HG02981 (cell line): ENCODE measurements at regions not wholly inside any gene's neighbourhood (a gene's known extent, or its start where the extent isn't known, plus 50 kb on each side); places are given as distances from the start of the nearest gene placed in this dataset.
"Not testable (repeated sequence)": the region's sequence is repeated elsewhere in the genome, so short reads cannot be mapped to it uniquely, and the experiment has no call there.

Experiments used
- ATAC-seq: cut with Tn5 transposase; IDR thresholded peaks from one replicate; pipeline ENCODE4 v1.9.1; 2021; ENCODE audit warnings: mild to moderate bottlenecking, moderate library complexity; ENCODE audit not compliant: unreplicated experiment

- no peak for ATAC-seq
Observed at GRCh38 chr2:136331226-136331625, 213.3 kb upstream of the CXCR4 start.

- ATAC-seq = no peak
Observed at GRCh38 chr2:136328207-136328795, 210.4 kb upstream of the CXCR4 start.

- ATAC-seq = peak; percentile 83
Observed at GRCh38 chr2:136327162-136327852, 209.4 kb upstream of the CXCR4 start.

GRCh38 chr2:136325844-136326331 is 207.9 kb upstream of the CXCR4 start:
- ATAC-seq = peak; percentile 44

GRCh38 chr2:136324966-136325365 is 207.0 kb upstream of the CXCR4 start:
- ATAC-seq = no peak

- no peak for ATAC-seq
Observed at GRCh38 chr2:136323935-136324334, 206.0 kb upstream of the CXCR4 start.

- no peak for ATAC-seq
Observed at GRCh38 chr2:136323195-136323594, 205.2 kb upstream of the CXCR4 start.

- ATAC-seq = no peak
Observed at GRCh38 chr2:136322428-136322827, 204.5 kb upstream of the CXCR4 start.

GRCh38 chr2:136319651-136320050 is 201.7 kb upstream of the CXCR4 start:
- no peak for ATAC-seq

GRCh38 chr2:136319237-136319636 is 201.3 kb upstream of the CXCR4 start:
- no peak for ATAC-seq

- no peak for ATAC-seq
Observed at GRCh38 chr2:136314240-136314639, 196.3 kb upstream of the CXCR4 start.

- ATAC-seq = not testable (repeated sequence)
Observed at GRCh38 chr2:136312568-136312967, 194.6 kb upstream of the CXCR4 start.

- ATAC-seq = no peak
Observed at GRCh38 chr2:136310797-136311603, 193.1 kb upstream of the CXCR4 start.

- no peak for ATAC-seq
Observed at GRCh38 chr2:136310005-136310495, 192.1 kb upstream of the CXCR4 start.

- ATAC-seq = no peak
Observed at GRCh38 chr2:136308611-136309010, 190.7 kb upstream of the CXCR4 start.

- no peak for ATAC-seq
Observed at GRCh38 chr2:136306836-136307235, 188.9 kb upstream of the CXCR4 start.

GRCh38 chr2:136305517-136306192 is 187.7 kb upstream of the CXCR4 start:
- peak; percentile 97 for ATAC-seq

GRCh38 chr2:136301006-136301405 is 183.1 kb upstream of the CXCR4 start:
- ATAC-seq = no peak

- ATAC-seq = no peak
Observed at GRCh38 chr2:136298631-136299030, 180.7 kb upstream of the CXCR4 start.

- ATAC-seq = no peak
Observed at GRCh38 chr2:136297994-136298393, 180.0 kb upstream of the CXCR4 start.

GRCh38 chr2:136297312-136297711 is 179.4 kb upstream of the CXCR4 start:
- no peak for ATAC-seq
